ENCODE measurements at regions not wholly inside any gene's neighbourhood (a gene's known extent, or its start where the extent isn't known, plus 50 kb on each side); places are given as distances from the start of the nearest gene placed in this dataset.

DNA sequence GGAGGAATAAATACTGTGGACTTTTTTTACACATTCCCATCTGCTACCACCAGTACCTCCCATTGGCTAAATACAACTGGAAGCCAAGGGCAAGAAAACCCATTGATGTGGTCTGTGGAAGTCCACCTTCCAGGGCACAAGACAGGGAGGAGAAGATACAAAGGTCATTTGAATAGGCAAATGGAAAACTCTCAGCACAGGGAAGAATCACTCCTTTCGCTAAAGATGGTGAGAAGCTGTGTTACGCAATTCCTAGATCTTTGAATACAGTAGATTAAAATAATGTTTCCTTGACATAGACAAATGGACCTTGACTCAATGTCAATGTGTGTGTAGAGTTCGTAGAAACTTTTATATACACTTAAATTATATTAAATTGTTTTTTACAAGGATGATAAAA lies 70.9 kb upstream of the ERBB4 start:
- Histone ChIP-seq H3K9me1 (replicated peaks; ENCODE audit: control insufficient read depth, extremely low read depth, insufficient read depth, low read length) (no peaks in the 10 kb centered on the region), H3K79me2 (ENCODE audit: control insufficient read depth, insufficient read depth, low read length) (no peaks in the 10 kb centered on the region), H3K4me1 (ENCODE audit: control insufficient read depth, extremely low read depth, insufficient read depth, low read length) (no peaks in the 10 kb centered on the region), H3K9ac (replicated peaks; ENCODE audit: extremely low read depth, insufficient read depth, low read length) (no peak overlapping the region), H3K27me3 (ENCODE audit: control insufficient read depth in 2 of 2, insufficient read depth in 2 of 2, low read length in 2 of 2) (no peaks in the 10 kb centered on the region), H3K36me3 (ENCODE audit: control insufficient read depth in 2 of 2, extremely low read depth in 1 of 2, insufficient read depth in 2 of 2, low read length in 2 of 2) (no peaks in the 10 kb centered on the region), H3K9me3 (replicated peaks; ENCODE audit: control insufficient read depth, insufficient read depth, low read length) (no peaks in the 10 kb centered on the region), H4K20me1 (replicated peaks; ENCODE audit: control insufficient read depth, extremely low read depth, insufficient read depth, low read length) (no peaks in the 10 kb centered on the region), H2AFZ (ENCODE audit: low read depth, low read length) (no peak overlapping the region), H3K27ac (ENCODE audit: insufficient read depth, low read depth, low read length) (no peak overlapping the region), H3K4me2 (ENCODE audit: insufficient read depth, low read length) (no peak overlapping the region), H3K4me3 (replicated peaks in 1 of 3; ENCODE audit: insufficient read depth in 1 of 3, low read depth in 1 of 3, low read length in 3 of 3) (no peak overlapping the region)
- FAIRE-seq (no peak), DNase-seq (ENCODE audit: low read depth, low spot score) (no peak)
- POLR2A ChIA-PET: no interaction called here
- CTCF ChIA-PET: no interaction called here
- intact Hi-C loops (cut with micrococcal nuclease) (no loop called here), dilution Hi-C loops (cut with MboI; ENCODE audit: extremely low pct_ligation_motif_present, low sequenced_read_pairs) (no loop called here)
- TF ChIP-seq, protein P1, sequence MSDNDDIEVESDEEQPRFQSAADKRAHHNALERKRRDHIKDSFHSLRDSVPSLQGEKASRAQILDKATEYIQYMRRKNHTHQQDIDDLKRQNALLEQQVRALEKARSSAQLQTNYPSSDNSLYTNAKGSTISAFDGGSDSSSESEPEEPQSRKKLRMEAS (IDR thresholded peaks at IDR 0.05; ENCODE audit: insufficient read depth, insufficient read length): no peak
- no peak for TF ChIP-seq GATA2 (IDR thresholded peaks at IDR 0.05; ENCODE audit: insufficient read depth, insufficient read length, low read depth, low read length)
- TF ChIP-seq FOS (IDR thresholded peaks at IDR 0.05; ENCODE audit: borderline replicate concordance, insufficient read depth, low read length): no peak
- TF ChIP-seq CTCF (IDR thresholded peaks at IDR 0.05; ENCODE audit: extremely low read depth in 1 of 2, insufficient read depth in 1 of 2, low read depth in 1 of 2, low read length in 2 of 2): no peak
- no peak for TF ChIP-seq MYC (IDR thresholded peaks at IDR 0.05; ENCODE audit: low read depth, low read length)
- no peak for TF ChIP-seq POLR2A (IDR thresholded peaks at IDR 0.05; ENCODE audit: low read depth, low read length)
- no peak for TF ChIP-seq EZH2 (IDR thresholded peaks at IDR 0.05; ENCODE audit: borderline replicate concordance, low read depth, low read length, severe bottlenecking)
- no peak for TF ChIP-seq POLR2AphosphoS5 (IDR thresholded peaks at IDR 0.05; ENCODE audit: insufficient read depth, low read depth, low read length)
- TF ChIP-seq JUN (IDR thresholded peaks at IDR 0.05; ENCODE audit: borderline replicate concordance, insufficient read depth, insufficient read length, low read depth): no peak
- BruUV-seq (replicated peaks): no TSS peak
